NCI-H128 (cell line): ENCODE measurements at regions not wholly inside any gene's neighbourhood (a gene's known extent, or its start where the extent isn't known, plus 50 kb on each side); places are given as distances from the start of the nearest gene placed in this dataset.

Source experiments
- DNase-seq: peaks from one replicate; lab custom pipeline; 2025; ENCODE audit not compliant: unreplicated experiment; lab: John Stamatoyannopoulos, UW

DNA sequence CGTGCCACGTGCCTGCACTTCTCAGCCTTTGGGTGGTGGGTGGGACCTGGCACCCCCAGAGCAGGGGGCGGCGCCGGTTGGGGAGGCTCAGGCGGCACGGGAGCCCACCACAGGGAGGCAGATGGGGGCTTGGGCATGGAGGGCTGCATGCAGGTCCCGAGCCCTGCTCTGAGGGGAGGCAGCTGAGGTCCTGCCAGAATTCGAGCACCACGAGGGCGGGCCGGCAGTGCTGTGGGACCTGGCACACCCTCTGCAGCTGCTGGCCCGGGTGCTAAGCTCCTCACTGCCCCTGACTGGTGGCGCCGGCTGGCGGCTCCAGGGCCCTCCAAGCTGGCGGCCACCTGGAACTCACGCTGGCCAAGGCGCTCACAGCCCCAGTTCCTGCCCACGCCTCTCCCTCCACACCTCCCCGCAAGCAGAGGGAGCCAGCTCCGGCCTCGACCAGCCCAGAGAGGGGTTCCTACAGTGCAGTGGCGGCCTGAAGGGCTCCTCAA, 1176.8 kb upstream of the GYPC start:
- DNase-seq, result no peak

GRCh38 chr2:125490308-125490707, 1165.7 kb upstream of the GYPC start:
- DNase-seq, result no peak

- DNase-seq, result no peak
Measured at GRCh38 chr2:125491663-125492062, 1164.3 kb upstream of the GYPC start.

DNA sequence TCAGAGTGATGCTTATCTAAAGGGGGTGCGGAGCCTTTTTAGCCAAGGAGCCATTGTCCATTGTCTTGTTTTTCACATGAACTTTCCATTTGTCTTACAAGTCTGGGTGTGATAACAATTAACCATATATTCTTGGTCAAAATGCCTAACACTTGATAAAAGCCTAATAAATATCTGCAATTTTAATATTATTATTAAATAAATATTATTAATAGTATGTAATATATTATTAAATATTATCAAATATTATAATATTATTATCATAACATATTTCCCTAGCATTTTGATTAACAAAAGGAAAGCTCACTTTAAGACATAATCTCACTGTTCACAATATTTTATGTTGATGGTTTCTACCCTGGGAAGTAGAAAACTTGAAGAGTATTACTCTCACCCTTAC, 1143.6 kb upstream of the GYPC start:
- DNase-seq, result no peak

DNA sequence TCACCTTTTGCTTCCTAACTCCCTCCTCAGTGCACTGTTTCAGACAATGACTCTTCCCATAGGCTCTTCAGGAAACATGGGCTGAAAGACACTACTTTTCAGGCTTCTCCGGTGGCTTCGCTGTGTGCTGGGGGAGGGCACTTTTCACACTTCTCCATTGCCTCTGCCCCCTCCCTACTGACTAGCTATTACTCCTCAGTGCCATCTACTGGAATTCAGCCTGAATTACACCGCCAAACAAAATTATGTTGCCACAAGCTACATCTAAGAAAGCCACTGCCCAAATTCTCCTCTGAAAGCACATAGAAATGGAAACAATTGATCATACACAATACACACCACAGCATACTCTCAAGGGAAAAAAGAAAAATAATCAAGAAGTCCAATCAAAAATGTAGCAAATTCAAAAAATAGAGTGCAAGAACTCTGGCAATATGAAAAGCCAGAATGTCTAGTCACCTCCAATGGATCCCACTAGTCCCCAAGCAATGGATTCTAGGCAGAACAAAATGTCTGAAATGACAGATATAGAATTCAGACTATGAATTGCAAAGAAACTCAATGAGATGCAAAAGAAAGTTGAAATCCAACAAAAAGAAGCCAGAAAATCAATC, 1139.4 kb upstream of the GYPC start:
- DNase-seq, result no peak

DNA sequence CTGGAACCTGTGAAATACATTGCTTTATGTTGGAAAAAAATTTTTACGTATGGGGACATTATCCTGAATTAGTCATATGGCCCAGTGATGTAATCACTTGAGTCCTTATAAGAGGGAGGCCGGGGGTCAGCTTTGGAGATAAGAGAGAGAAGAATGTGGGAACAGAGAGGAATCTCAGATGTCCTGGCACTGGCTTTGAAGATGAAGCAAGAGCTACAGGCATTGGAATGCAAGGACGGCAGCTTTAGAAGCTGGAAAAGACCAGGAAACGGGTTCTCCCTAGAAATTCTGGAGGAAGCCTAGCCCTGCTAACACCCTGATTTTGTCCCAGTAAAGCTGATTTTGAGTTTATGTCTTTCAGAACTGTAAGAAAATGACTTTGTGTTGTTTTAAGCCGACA, 1129.9 kb upstream of the GYPC start:
- no peak for DNase-seq

- no peak for DNase-seq
Measured at GRCh38 chr2:125535089-125535488, 1120.9 kb upstream of the GYPC start.

GRCh38 chr2:125543968-125544514, 1111.9 kb upstream of the GYPC start:
- no peak for DNase-seq

DNA sequence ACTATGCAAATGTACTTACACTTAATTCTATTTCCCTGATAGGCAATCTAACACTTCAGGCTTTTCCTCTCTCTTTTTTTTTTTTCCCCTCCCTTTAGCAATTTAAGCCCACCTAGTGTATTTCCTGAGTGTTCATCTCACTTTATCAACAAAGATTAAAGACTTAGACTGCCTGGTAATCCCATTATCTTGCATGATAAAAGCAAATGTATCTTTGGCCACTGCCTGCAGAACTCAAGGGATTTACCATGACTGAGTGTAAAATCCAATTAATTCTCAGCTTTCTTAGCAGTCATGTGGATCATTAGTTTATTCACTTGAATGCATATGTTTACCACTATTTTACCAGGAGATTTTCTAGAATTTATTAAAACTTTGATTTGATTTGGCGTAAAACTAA, 1102.2 kb upstream of the GYPC start:
- no peak for DNase-seq

DNA sequence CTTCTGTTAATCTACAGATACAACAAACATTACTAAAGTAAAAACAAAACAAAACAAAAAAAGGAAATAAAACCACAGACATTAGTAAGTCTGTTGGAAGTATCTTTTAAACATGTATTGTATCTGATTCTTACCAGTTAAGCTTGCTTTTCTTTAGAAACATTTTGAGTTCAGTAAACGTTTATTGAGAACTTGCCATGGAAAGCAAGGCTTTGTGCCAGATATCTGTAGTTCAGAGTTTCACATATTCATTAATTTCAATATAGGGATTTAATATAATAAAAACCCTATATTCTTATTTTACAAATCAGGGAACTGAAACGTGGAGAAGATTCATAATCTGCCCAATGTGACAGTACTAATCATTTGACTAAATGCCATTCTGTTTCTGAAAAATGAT, 1101.0 kb upstream of the GYPC start:
- DNase-seq, result no peak

DNA sequence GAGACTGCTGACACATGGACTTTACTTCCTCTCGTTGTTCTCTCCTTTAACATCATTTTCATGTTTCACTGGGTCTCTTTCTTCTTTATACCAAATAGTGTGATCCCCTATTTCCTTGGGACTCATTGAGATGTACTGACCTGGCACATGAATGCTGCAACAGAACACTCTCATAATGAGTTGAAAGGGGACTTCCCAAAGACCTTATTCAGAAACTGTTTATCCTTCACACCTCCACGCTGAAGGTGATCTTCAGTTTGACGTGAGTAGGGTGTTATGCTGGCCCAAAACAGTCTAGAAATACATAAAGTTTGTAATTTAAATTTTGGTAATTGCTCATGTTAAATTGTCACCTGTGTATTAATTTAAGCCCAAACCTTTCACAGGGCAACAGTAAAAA, 1096.8 kb upstream of the GYPC start:
- DNase-seq, result no peak

DNA sequence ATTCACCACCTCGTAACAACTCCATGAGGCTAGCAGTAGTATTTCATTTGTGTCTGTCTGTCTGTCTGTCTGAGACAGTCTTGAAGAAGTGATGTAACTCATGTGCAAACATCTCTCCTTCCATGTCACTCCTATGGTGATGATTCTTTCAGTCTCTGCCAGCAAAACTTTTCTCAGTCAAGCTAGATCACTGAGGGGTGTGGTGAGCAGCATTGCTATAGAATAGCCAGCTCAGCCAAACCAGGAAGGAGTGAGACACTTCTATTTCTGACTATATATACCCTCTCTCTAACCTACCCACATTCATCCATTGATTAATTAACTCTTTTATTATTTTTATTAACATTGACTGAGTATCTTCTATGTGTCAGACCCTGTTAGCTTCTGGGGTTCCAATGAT, 1095.1 kb upstream of the GYPC start:
- no peak for DNase-seq

DNA sequence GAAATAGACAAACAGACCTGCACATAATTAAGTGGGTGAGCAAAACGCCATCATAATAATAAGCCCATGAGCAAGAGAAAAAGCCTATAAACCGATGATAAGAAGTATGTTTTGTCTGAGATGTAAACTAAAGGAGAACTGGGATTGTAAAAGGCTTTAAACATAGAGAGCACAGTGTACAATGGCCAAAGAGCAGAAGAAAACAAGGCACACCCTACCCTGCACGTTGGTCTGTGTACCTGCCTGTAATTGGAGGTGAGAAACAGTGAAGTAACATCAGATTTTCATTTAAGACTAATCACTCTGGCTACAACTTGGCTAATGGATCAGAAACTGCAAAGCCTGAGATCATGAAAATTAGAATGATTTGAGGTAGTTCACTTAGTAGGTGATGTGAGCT, 1094.7 kb upstream of the GYPC start:
- DNase-seq, result no peak

- DNase-seq, result no peak
Measured at GRCh38 chr2:125562924-125563323, 1093.0 kb upstream of the GYPC start.

GRCh38 chr2:125564471-125564870, 1091.5 kb upstream of the GYPC start:
- DNase-seq, result no peak

DNA sequence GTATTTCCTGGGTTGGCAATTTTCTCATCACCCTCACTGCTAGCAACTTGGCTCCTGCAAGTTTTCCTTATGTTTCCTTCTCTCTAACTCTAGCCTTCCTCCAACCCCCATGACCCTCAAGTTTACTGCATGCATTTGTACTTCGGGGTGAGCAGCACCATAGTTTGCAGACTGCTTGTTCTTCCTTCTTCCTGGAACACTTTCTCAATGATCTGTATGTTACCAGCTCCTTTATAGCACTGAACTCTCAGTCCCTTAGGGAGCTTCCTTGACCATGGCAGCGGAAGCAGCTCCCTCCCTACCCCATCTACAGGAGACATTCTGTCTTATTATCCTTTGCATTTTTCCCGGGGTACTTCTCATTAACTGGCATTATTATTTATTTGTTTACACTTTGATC, 1089.5 kb upstream of the GYPC start:
- no peak for DNase-seq

DNA sequence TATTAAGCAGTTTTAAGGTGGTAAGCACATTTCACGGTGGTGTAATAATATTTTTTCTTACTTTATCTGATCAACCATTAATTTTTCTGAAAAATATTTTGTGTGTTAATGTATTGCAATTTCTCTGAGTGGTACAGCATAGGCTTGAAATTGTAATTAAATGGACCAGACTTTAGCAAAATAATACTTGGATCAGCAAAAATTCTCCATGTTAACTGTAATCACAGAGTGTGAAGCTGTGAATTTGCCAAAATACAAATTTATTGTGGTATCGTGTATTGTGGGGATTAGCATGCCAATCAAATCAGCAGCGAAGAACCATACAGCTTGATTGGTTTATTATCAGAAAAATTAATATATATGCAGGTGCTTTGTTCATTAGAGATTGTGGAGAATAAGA, 1088.9 kb upstream of the GYPC start:
- no peak for DNase-seq

- DNase-seq, result no peak
Measured at GRCh38 chr2:125572660-125573059, 1083.3 kb upstream of the GYPC start.

DNA sequence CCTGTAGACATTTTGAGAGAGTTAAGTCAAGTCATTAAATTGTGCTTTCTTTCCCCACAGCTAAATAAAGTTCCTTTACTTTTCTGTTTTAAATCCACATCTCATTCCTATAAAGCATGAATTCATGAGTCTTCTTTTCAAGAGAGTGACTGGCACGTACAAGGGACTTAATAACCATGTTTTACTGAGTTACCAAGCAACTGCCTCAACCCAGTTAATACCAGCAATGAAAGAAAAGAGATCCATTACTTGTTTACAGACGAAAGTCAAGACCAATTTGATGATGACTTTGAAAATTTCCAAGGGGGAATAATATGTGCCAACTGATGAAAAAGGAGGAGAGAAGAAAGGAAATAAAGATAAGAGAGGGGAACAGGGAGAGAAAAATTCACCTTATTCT, 1082.5 kb upstream of the GYPC start:
- no peak for DNase-seq

DNA sequence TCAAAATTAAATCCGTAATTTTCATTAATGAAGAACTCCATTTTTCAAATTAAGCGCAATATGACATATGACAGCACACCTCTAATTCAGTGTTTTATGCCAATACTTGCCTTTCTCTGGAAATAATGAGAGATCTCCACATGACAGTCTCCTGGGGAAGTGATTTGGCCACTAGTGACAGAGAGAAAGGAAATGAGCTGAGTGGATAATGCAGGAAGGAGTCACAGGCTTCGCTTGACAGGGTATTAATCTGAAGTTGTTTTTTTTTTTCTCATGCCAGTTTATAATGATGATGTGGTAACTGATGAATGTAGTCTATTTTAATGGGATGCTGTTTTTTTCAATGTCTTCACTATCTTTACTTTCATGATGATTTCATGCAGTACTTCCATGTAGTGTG, 1079.4 kb upstream of the GYPC start:
- no peak for DNase-seq

GRCh38 chr2:125581557-125581956, 1074.4 kb upstream of the GYPC start:
- no peak for DNase-seq

DNA sequence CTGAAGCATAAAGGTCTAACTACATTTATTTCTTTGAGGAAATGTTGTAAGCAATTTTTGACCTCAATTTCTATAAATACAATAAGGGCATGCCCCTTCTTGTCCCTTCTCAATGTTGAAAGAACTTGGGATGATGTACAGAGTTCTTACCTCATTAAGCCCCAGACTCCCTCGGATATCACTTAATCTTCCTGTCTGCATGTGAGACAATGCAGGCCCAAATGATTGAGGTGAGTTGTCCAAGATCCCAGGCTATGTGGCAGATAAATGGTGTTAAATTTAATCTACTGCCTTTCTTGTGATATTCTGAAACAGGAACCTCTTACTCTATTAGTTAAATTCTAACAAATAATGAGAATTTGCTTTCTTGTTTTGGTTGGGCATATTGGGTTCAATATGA, 1073.4 kb upstream of the GYPC start:
- no peak for DNase-seq

DNA sequence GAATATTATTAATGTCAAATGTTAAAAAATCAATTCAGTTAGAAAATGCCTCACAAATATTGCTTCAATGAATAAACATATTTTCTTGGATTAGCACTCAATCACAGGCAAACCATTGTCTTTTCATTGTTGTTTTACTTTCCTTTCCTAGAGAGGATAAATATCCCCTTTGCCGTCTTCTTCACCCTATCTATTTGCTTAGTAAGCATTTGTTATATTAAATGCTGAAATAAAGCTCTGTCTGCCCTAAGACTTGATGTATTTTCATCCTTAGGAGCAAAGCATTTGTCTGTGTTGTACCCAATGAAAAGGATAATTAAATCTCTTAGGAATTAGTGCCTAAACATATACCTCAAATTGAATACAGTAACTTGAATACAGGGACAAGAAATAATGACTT, 1071.2 kb upstream of the GYPC start:
- DNase-seq, result no peak
